GM12878 (cell line): ENCODE measurements at regions not wholly inside any gene's neighbourhood (a gene's known extent, or its start where the extent isn't known, plus 50 kb on each side); places are given as distances from the start of the nearest gene placed in this dataset.

Experiments
- ATAC-seq: fragments of 200-7000 bp; cut with Tn5 transposase; 3 replicates; pipeline ENCODE4 v1.9.1; 2020; ENCODE audit warnings: mild to moderate bottlenecking, moderate library complexity
- BruUV-seq: library from RNA; stranded (reverse); fragments of 400-500 nt; replicated peaks from 2 replicates; lab custom pipeline; 2021; lab: Mats Ljungman, UMichigan
- CTCF ChIA-PET: fragments of 300-600 bp; sonication (Branson Sonifier 250); formaldehyde crosslinking; extraction: SDS; loops from one replicate; lab custom pipeline; 2021; ENCODE audit warnings: inconsistent platforms; lab: Yijun Ruan, JAX
- POLR2A ChIA-PET: fragments of 350-600 bp; formaldehyde crosslinking; extraction: SDS; loops from one replicate; lab custom pipeline; 2021; ENCODE audit warnings: inconsistent platforms; lab: Charles Lee
- RAD21 ChIA-PET: fragments of 300-600 bp; sonication (Branson Sonifier 250); formaldehyde crosslinking; loops from one replicate; lab custom pipeline; 2023; ENCODE audit warnings: antibody characterized with exemption; ENCODE audit not compliant: unreplicated experiment; lab: Charles Lee
- SMC1A ChIA-PET: fragments of 300-600 bp; sonication (Branson Sonifier 250); formaldehyde crosslinking; loops from one replicate; lab custom pipeline; 2023; ENCODE audit not compliant: unreplicated experiment, uncharacterized antibody; lab: Charles Lee
- DNase-seq: peaks from one replicate; pipeline ENCODE4 v3.0.0-alpha.2; 2011; ENCODE audit warnings: low read depth, low spot score
- FAIRE-seq: peaks from 3 replicates; lab custom pipeline; 2011; peaks lifted over from hg19 to GRCh38; lab: Jason Lieb, UNC
- H2AFZ ChIP-seq: 2 replicates; pipeline ENCODE4 v1.6.0; 2011; ENCODE audit warnings: low read depth, low read length, control low read depth; ENCODE audit not compliant: control insufficient read depth
- H3K27ac ChIP-seq: 2 replicates; pipeline ENCODE4 v1.5.1; 2011; ENCODE audit warnings: control low read depth; ENCODE audit not compliant: control insufficient read depth, insufficient read depth
- H3K27me3 ChIP-seq, 2 experiments: replicated peaks in 1 of 2; 2 replicates each; pipeline versions ENCODE4 v1.6.0 to v1.6.1; 2011; ENCODE audit warnings: low read length in 1 of 2; ENCODE audit not compliant: control insufficient read depth in 2 of 2, insufficient read depth in 2 of 2
- H3K36me3 ChIP-seq, 2 experiments: 2 replicates each; pipeline ENCODE4 v1.5.1; 2011; ENCODE audit warnings: low read length in 1 of 2; ENCODE audit not compliant: control insufficient read depth in 2 of 2, insufficient read depth in 2 of 2
- H3K4me1 ChIP-seq: 2 replicates; pipeline ENCODE4 v1.6.1; 2011; ENCODE audit warnings: mild to moderate bottlenecking, low read length, moderate library complexity, mixed read lengths; ENCODE audit not compliant: control insufficient read depth, insufficient read depth
- H3K4me2 ChIP-seq: 2 replicates; pipeline ENCODE4 v1.6.0; 2011; ENCODE audit warnings: control low read depth; ENCODE audit not compliant: control insufficient read depth, insufficient read depth
- H3K4me3 ChIP-seq: fragments of 200-600 bp; sonication (generic); 2 replicates; pipeline ENCODE4 v1.5.1; 2016
- H3K79me2 ChIP-seq: 2 replicates; pipeline ENCODE4 v1.6.0; 2011; ENCODE audit warnings: low read length; ENCODE audit not compliant: control insufficient read depth, insufficient read depth
- H3K9ac ChIP-seq: 2 replicates; pipeline ENCODE4 v1.8.0; 2011; ENCODE audit warnings: low read length, control low read depth, mixed read lengths; ENCODE audit not compliant: control insufficient read depth, insufficient read depth
- H3K9me3 ChIP-seq: replicated peaks from 3 replicates; pipeline ENCODE4 v1.5.1; 2011; ENCODE audit warnings: mild to moderate bottlenecking, low read length; ENCODE audit not compliant: control insufficient read depth, insufficient read depth
- H4K20me1 ChIP-seq: 2 replicates; pipeline ENCODE4 v1.6.0; 2011; ENCODE audit not compliant: control insufficient read depth, insufficient read depth
- CHD2 ChIP-seq: IDR thresholded peaks from 2 replicates; pipeline ENCODE4 v1.6.1; 2011; ENCODE audit warnings: low read depth, low read length, improper control_type of control experiment, borderline replicate concordance
- ESRRA ChIP-seq: IDR thresholded peaks from 2 replicates; pipeline ENCODE4 v1.6.1; 2012; ENCODE audit warnings: mild to moderate bottlenecking, low read length, improper control_type of control experiment
- GATAD2B ChIP-seq: fragments of 450-650 bp; conservative IDR thresholded peaks from 2 replicates; pipeline ENCODE4 v1.6.1; 2017; ENCODE audit warnings: low read depth, mild to moderate bottlenecking, moderate library complexity
- NR2C2 ChIP-seq: IDR thresholded peaks from 2 replicates; pipeline ENCODE4 v1.6.1; 2011; ENCODE audit warnings: borderline replicate concordance, low read depth; ENCODE audit not compliant: control insufficient read depth, insufficient read length
- PBX3 ChIP-seq: IDR thresholded peaks from 2 replicates; pipeline ENCODE4 v1.6.1; 2011; ENCODE audit warnings: mild to moderate bottlenecking, low read depth, low read length, moderate library complexity; ENCODE audit not compliant: insufficient replicate concordance
- POLR2AphosphoS2 ChIP-seq: IDR thresholded peaks from 2 replicates; pipeline ENCODE4 v1.6.1; 2011; ENCODE audit warnings: low read depth, mild to moderate bottlenecking, low read length, improper control_type of control experiment, moderate library complexity
- RFX5 ChIP-seq: IDR thresholded peaks from 2 replicates; pipeline ENCODE4 v1.6.1; 2011; ENCODE audit warnings: low read depth, low read length, improper control_type of control experiment
- SP1 ChIP-seq: IDR thresholded peaks from one replicate; pipeline ENCODE4 v1.6.1; 2011; ENCODE audit warnings: low read depth, low read length
- TAF1 ChIP-seq: IDR thresholded peaks from 2 replicates; pipeline ENCODE4 v1.6.1; 2011; ENCODE audit warnings: mild to moderate bottlenecking, low read depth, low read length, borderline replicate concordance
- WGBS: methylation state at CpG from one replicate; pipeline ENCODE4 v1.1.6; 2016; ENCODE audit warnings: low lambda C conversion rate; ENCODE audit not compliant: insufficient replicate concordance, insufficient coverage; ENCODE audit errors: missing lambda C conversion rate; 5-methylcytosine and 5-hydroxymethylcytosine counted together
- in situ Hi-C: fragments of 300-500 bp; cut with MboI; formaldehyde crosslinking; loops from 9 replicates; pipeline ENCODE4 v1.14.3; 2018; ENCODE audit warnings: mixed read lengths
- intact Hi-C: fragments of 100-400 bp; cut with micrococcal nuclease; formaldehyde crosslinking; loops from one replicate; pipeline ENCODE4 v1.14.2; 2022; ENCODE audit not compliant: unreplicated experiment
- TF ChIP-seq, protein P1 (sequence below): fragments of 450-650 bp; IDR thresholded peaks from 2 replicates; pipeline ENCODE4 v1.6.1; 2014; ENCODE audit warnings: mild to moderate bottlenecking
- TF ChIP-seq, protein P2 (sequence below): fragments of 450-650 bp; IDR thresholded peaks from 2 replicates; pipeline ENCODE4 v1.6.1; 2016; ENCODE audit warnings: mild to moderate bottlenecking

- TF ChIP-seq, protein P1, sequence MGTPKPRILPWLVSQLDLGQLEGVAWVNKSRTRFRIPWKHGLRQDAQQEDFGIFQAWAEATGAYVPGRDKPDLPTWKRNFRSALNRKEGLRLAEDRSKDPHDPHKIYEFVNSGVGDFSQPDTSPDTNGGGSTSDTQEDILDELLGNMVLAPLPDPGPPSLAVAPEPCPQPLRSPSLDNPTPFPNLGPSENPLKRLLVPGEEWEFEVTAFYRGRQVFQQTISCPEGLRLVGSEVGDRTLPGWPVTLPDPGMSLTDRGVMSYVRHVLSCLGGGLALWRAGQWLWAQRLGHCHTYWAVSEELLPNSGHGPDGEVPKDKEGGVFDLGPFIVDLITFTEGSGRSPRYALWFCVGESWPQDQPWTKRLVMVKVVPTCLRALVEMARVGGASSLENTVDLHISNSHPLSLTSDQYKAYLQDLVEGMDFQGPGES = no peak
- TF ChIP-seq POLR2AphosphoS2 (no peak), ESRRA (no peak), PBX3 (no peak)
Measured at GRCh38 chr15:62404194-62404985, 239.3 kb upstream of the C2CD4B start (continued).

DNA sequence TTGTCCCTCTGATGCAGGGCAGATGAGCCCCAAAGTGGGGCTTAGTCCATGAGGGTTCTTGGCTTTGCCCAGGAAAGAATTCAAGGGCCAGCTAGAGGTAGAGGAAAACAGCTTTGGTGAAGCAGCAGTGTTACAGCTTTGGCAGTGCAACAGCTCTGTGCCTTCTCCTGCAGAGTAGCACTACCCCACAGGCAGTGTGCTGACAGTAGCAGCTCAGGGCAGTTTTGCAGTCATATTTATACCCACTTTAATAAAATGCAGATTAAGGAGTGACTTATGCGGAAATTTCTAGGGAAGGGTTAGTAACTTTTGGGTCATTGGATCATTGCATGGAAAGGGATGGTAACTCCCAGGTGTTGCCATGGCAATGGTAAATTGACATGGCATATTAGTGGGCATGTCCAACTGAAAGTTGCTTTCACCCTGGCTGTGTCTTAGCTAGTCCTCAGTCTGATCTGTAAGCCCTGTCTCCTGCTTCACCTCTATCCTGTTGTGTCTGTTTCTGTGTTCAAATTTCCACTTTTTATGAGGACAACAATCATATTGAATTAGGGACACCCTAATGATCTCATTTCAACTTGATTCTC, 241.3 kb upstream of the C2CD4B start:
- ChIA-PET RAD21 (no interaction called here), CTCF (no interaction called here), POLR2A (no interaction called here), SMC1A (interaction anchor here (0.6 kb wide), 1 partner anchor 36 kb away, joined by 3 read pairs; no protein-coding TSS in a partner anchor)
- no peak overlapping the region for H3K4me2 ChIP-seq
- no peak overlapping the region for H2AFZ ChIP-seq
- 91% methylated on average over 1 of the region's 1 CpG for WGBS
- in situ Hi-C loops (no loop called here), intact Hi-C loops (no loop called here)
- DNase-seq (no peak), FAIRE-seq (no peak), ATAC-seq (no peak)
- no peaks in the 10 kb centered on the region for H3K79me2 ChIP-seq
- no peaks in the 10 kb centered on the region for H3K4me1 ChIP-seq
- H3K9me3 ChIP-seq = no peaks in the 10 kb centered on the region; the same call in 2 of the 3 replicates
- no peak for TF ChIP-seq CHD2
- TF ChIP-seq RFX5 = no peak
- TF ChIP-seq TAF1 = no peak
- TF ChIP-seq NR2C2 = no peak
- TF ChIP-seq GATAD2B = no peak
- no peak for TF ChIP-seq SP1
- TF ChIP-seq, protein P2, sequence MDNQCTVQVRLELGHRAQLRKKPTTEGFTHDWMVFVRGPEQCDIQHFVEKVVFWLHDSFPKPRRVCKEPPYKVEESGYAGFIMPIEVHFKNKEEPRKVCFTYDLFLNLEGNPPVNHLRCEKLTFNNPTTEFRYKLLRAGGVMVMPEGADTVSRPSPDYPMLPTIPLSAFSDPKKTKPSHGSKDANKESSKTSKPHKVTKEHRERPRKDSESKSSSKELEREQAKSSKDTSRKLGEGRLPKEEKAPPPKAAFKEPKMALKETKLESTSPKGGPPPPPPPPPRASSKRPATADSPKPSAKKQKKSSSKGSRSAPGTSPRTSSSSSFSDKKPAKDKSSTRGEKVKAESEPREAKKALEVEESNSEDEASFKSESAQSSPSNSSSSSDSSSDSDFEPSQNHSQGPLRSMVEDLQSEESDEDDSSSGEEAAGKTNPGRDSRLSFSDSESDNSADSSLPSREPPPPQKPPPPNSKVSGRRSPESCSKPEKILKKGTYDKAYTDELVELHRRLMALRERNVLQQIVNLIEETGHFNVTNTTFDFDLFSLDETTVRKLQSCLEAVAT = no peak
- no peak overlapping the region for H3K9ac ChIP-seq
- H3K27me3 ChIP-seq = no peaks in the 10 kb centered on the region; a peak in 2 of 4 replicates
- no peak overlapping the region for H3K4me3 ChIP-seq
- BruUV-seq = no TSS peak
- no peak overlapping the region for H3K27ac ChIP-seq
- no peaks in the 10 kb centered on the region for H3K36me3 ChIP-seq
- H4K20me1 ChIP-seq = no peaks in the 10 kb centered on the region
